NCI-H510A treated with DMSO at 0.1 percent for 48 hours (cell line): ENCODE measurements at regions not wholly inside any gene's neighbourhood (a gene's known extent, or its start where the extent isn't known, plus 50 kb on each side); places are given as distances from the start of the nearest gene placed in this dataset.

ENCODE experiments used
- DNase-seq: peaks from one replicate; lab custom pipeline; 2025; lab: John Stamatoyannopoulos, UW

GRCh38 chr15:66832664-66833063 is 130.6 kb downstream of the SMAD6 start:
- no peak for DNase-seq

GRCh38 chr15:66833371-66833770 is 131.3 kb downstream of the SMAD6 start:
- no peak for DNase-seq

GRCh38 chr15:66833803-66834202 is 131.8 kb downstream of the SMAD6 start:
- no peak for DNase-seq

GRCh38 chr15:66834881-66835878 is 133.1 kb downstream of the SMAD6 start:
- DNase-seq, result no peak

GRCh38 chr15:66836231-66837030 is 134.4 kb downstream of the SMAD6 start:
- no peak for DNase-seq

GRCh38 chr15:66838202-66838601 is 136.2 kb downstream of the SMAD6 start:
- DNase-seq, result no peak

- DNase-seq, result no peak
Measured at GRCh38 chr15:66838671-66839239, 136.7 kb downstream of the SMAD6 start.

- no peak for DNase-seq
Measured at GRCh38 chr15:66839506-66840112, 137.6 kb downstream of the SMAD6 start.

- DNase-seq, result no peak
Measured at GRCh38 chr15:66840615-66841390, 138.8 kb downstream of the SMAD6 start.

GRCh38 chr15:66841953-66842681 is 140.1 kb downstream of the SMAD6 start:
- DNase-seq, result no peak

- DNase-seq, result no peak
Measured at GRCh38 chr15:66842710-66843441, 140.8 kb downstream of the SMAD6 start.

GRCh38 chr15:66843581-66843980 is 141.5 kb downstream of the SMAD6 start:
- no peak for DNase-seq

GRCh38 chr15:66844041-66844746 is 142.2 kb downstream of the SMAD6 start:
- no peak for DNase-seq

GRCh38 chr15:66844747-66845145 is 142.7 kb downstream of the SMAD6 start:
- no peak for DNase-seq

- no peak for DNase-seq
Measured at GRCh38 chr15:66845266-66845785, 143.3 kb downstream of the SMAD6 start.

GRCh38 chr15:66846031-66846430 is 144.0 kb downstream of the SMAD6 start:
- DNase-seq, result no peak

GRCh38 chr15:66846811-66847210 is 144.8 kb downstream of the SMAD6 start:
- no peak for DNase-seq

GRCh38 chr15:66847565-66847991 is 145.5 kb downstream of the SMAD6 start:
- no peak for DNase-seq

- DNase-seq, result no peak
Measured at GRCh38 chr15:66848116-66848515, 146.1 kb downstream of the SMAD6 start.
